ENCODE measurements at regions not wholly inside any gene's neighbourhood (a gene's known extent, or its start where the extent isn't known, plus 50 kb on each side); places are given as distances from the start of the nearest gene placed in this dataset.

- Histone ChIP-seq H3K4me3 (ENCODE audit: control insufficient read depth in 1 of 2, extremely low read depth in 1 of 2, low read length in 1 of 2) (no peak overlapping the region), H3K4me1 (ENCODE audit: control insufficient read depth in 1 of 2, extremely low read depth in 1 of 2, insufficient read depth in 2 of 2, low read length in 2 of 2) (no peaks in the 10 kb centered on the region), H3K36me3 (ENCODE audit: control insufficient read depth in 2 of 2, extremely low read depth in 1 of 2, insufficient read depth in 1 of 2, low read length in 1 of 2) (no peaks in the 10 kb centered on the region), H3K9me3 (no peaks in the 10 kb centered on the region), H3K27me3 (replicated peaks in 1 of 2; ENCODE audit: control insufficient read depth in 2 of 2, extremely low read depth in 1 of 2, insufficient read depth in 2 of 2, low read length in 1 of 2) (no peaks in the 10 kb centered on the region), H3K27ac (ENCODE audit: low read length) (no peak overlapping the region)
- no peaks in the 10 kb centered on the region for H3K36me3 Mint-ChIP-seq
- POLR2A ChIA-PET, result no interaction called here
- no peaks in the 10 kb centered on the region for H3K27me3 Mint-ChIP-seq
- ATAC-seq (replicated peaks in 1 of 4) (no peak), DNase-seq (no peak)
- no peaks in the 10 kb centered on the region for H3K9me3 Mint-ChIP-seq
- no peak overlapping the region for H3K4me3 Mint-ChIP-seq
- WGBS (ENCODE audit: insufficient coverage), result 86% methylated on average over 13 of the region's 28 CpGs
- CTCF ChIA-PET, result no interaction called here
- H3K27ac Mint-ChIP-seq, result no peak overlapping the region
- no peaks in the 10 kb centered on the region for H3K4me1 Mint-ChIP-seq
Observed at GRCh38 chr22:48679656-48680555, 1147.8 kb downstream of the BRD1 start.

GRCh38 chr22:48678171-48679135 lies 1149.2 kb downstream of the BRD1 start:
- ATAC-seq (replicated peaks in 1 of 4), result no peak
- H3K4me1 Mint-ChIP-seq, result no peaks in the 10 kb centered on the region
- 77% methylated on average over 29 of the region's 38 CpGs for WGBS (ENCODE audit: insufficient coverage)
- Histone ChIP-seq H3K27ac (ENCODE audit: low read length) (no peak overlapping the region), H3K36me3 (ENCODE audit: control insufficient read depth in 2 of 2, extremely low read depth in 1 of 2, insufficient read depth in 1 of 2, low read length in 1 of 2) (no peaks in the 10 kb centered on the region), H3K27me3 (replicated peaks in 1 of 2; ENCODE audit: control insufficient read depth in 2 of 2, extremely low read depth in 1 of 2, insufficient read depth in 2 of 2, low read length in 1 of 2) (no peaks in the 10 kb centered on the region), H3K4me3 (ENCODE audit: control insufficient read depth in 1 of 2, extremely low read depth in 1 of 2, low read length in 1 of 2) (no peak overlapping the region), H3K9me3 (no peaks in the 10 kb centered on the region), H3K4me1 (ENCODE audit: control insufficient read depth in 1 of 2, extremely low read depth in 1 of 2, insufficient read depth in 2 of 2, low read length in 2 of 2) (no peaks in the 10 kb centered on the region)
- ChIA-PET CTCF (no interaction called here), POLR2A (no interaction called here)
- H3K9me3 Mint-ChIP-seq, result peaks cover 0 to under 1% (median 0%) of the 10 kb centered on the region in 3 donors
- H3K36me3 Mint-ChIP-seq, result no peaks in the 10 kb centered on the region
- H3K27me3 Mint-ChIP-seq, result no peaks in the 10 kb centered on the region
- no peak overlapping the region for H3K27ac Mint-ChIP-seq
- DNase-seq, result no peak
- no peak overlapping the region for H3K4me3 Mint-ChIP-seq

GRCh38 chr22:48677621-48678020 lies 1150.1 kb downstream of the BRD1 start:
- H3K27me3 Mint-ChIP-seq, result no peaks in the 10 kb centered on the region
- Histone ChIP-seq H3K4me3 (ENCODE audit: control insufficient read depth in 1 of 2, extremely low read depth in 1 of 2, low read length in 1 of 2) (no peak overlapping the region), H3K27ac (ENCODE audit: low read length) (no peak overlapping the region), H3K9me3 (no peaks in the 10 kb centered on the region), H3K36me3 (ENCODE audit: control insufficient read depth in 2 of 2, extremely low read depth in 1 of 2, insufficient read depth in 1 of 2, low read length in 1 of 2) (no peaks in the 10 kb centered on the region), H3K4me1 (ENCODE audit: control insufficient read depth in 1 of 2, extremely low read depth in 1 of 2, insufficient read depth in 2 of 2, low read length in 2 of 2) (no peaks in the 10 kb centered on the region), H3K27me3 (replicated peaks in 1 of 2; ENCODE audit: control insufficient read depth in 2 of 2, extremely low read depth in 1 of 2, insufficient read depth in 2 of 2, low read length in 1 of 2) (no peaks in the 10 kb centered on the region)
- no peaks in the 10 kb centered on the region for H3K4me1 Mint-ChIP-seq
- ATAC-seq (replicated peaks in 1 of 4), result no peak
- POLR2A ChIA-PET, result no interaction called here
- H3K27ac Mint-ChIP-seq, result no peak overlapping the region
- no peaks in the 10 kb centered on the region for H3K36me3 Mint-ChIP-seq
- peaks cover under 1 to 8% (median 8%) of the 10 kb centered on the region in 3 donors for H3K9me3 Mint-ChIP-seq
- no peak overlapping the region for H3K4me3 Mint-ChIP-seq
- CTCF ChIA-PET, result no interaction called here
- no peak for DNase-seq
- 56% methylated on average over 1 of the region's 7 CpGs for WGBS (ENCODE audit: insufficient coverage)

- no peaks in the 10 kb centered on the region for H3K4me1 Mint-ChIP-seq
- H3K36me3 Mint-ChIP-seq, result no peaks in the 10 kb centered on the region
- Histone ChIP-seq H3K4me1 (ENCODE audit: control insufficient read depth in 1 of 2, extremely low read depth in 1 of 2, insufficient read depth in 2 of 2, low read length in 2 of 2) (no peaks in the 10 kb centered on the region), H3K36me3 (ENCODE audit: control insufficient read depth in 2 of 2, extremely low read depth in 1 of 2, insufficient read depth in 1 of 2, low read length in 1 of 2) (no peaks in the 10 kb centered on the region), H3K27ac (ENCODE audit: low read length) (no peak overlapping the region), H3K9me3 (no peaks in the 10 kb centered on the region), H3K4me3 (ENCODE audit: control insufficient read depth in 1 of 2, extremely low read depth in 1 of 2, low read length in 1 of 2) (no peak overlapping the region), H3K27me3 (replicated peaks in 1 of 2; ENCODE audit: control insufficient read depth in 2 of 2, extremely low read depth in 1 of 2, insufficient read depth in 2 of 2, low read length in 1 of 2) (no peaks in the 10 kb centered on the region)
- WGBS (ENCODE audit: insufficient coverage), result 79% methylated on average over 17 of the region's 17 CpGs
- ChIA-PET POLR2A (no interaction called here), CTCF (no interaction called here)
- no peak for DNase-seq
- H3K9me3 Mint-ChIP-seq, result peaks cover 3 to 13% (median 12%) of the 10 kb centered on the region in 3 donors
- H3K27me3 Mint-ChIP-seq, result no peaks in the 10 kb centered on the region
- no peak overlapping the region for H3K27ac Mint-ChIP-seq
- no peak overlapping the region for H3K4me3 Mint-ChIP-seq
- no peak for ATAC-seq (replicated peaks in 1 of 4)
Observed at GRCh38 chr22:48677168-48677520, 1150.5 kb downstream of the BRD1 start.

- no peak overlapping the region for H3K27ac ChIP-seq (ENCODE audit: low read length)
- no peaks in the 10 kb centered on the region for H3K36me3 ChIP-seq (ENCODE audit: control insufficient read depth in 2 of 2, extremely low read depth in 1 of 2, insufficient read depth in 1 of 2, low read length in 1 of 2)
- H3K4me1 ChIP-seq (ENCODE audit: control insufficient read depth in 1 of 2, extremely low read depth in 1 of 2, insufficient read depth in 2 of 2, low read length in 2 of 2), result no peaks in the 10 kb centered on the region
- Mint-ChIP-seq H3K9me3 (peaks cover 3 to 16% (median 15%) of the 10 kb centered on the region in 3 donors), H3K27me3 (no peaks in the 10 kb centered on the region), H3K36me3 (no peaks in the 10 kb centered on the region), H3K4me1 (no peaks in the 10 kb centered on the region), H3K27ac (no peak overlapping the region), H3K4me3 (no peak overlapping the region)
- ChIA-PET CTCF (no interaction called here), POLR2A (no interaction called here)
- DNase-seq (no peak), ATAC-seq (replicated peaks in 1 of 4) (no peak)
- H3K4me3 ChIP-seq (ENCODE audit: control insufficient read depth in 1 of 2, extremely low read depth in 1 of 2, low read length in 1 of 2), result no peak overlapping the region
- 83% methylated on average over 13 of the region's 15 CpGs for WGBS (ENCODE audit: insufficient coverage)
- H3K27me3 ChIP-seq (replicated peaks in 1 of 2; ENCODE audit: control insufficient read depth in 2 of 2, extremely low read depth in 1 of 2, insufficient read depth in 2 of 2, low read length in 1 of 2), result no peaks in the 10 kb centered on the region
- H3K9me3 ChIP-seq, result no peaks in the 10 kb centered on the region
Observed at GRCh38 chr22:48676266-48677167, 1151.2 kb downstream of the BRD1 start.

- WGBS (ENCODE audit: insufficient coverage), result 89% methylated on average over 4 of the region's 4 CpGs
- no peak overlapping the region for H3K27ac Mint-ChIP-seq
- Histone ChIP-seq H3K36me3 (ENCODE audit: control insufficient read depth in 2 of 2, extremely low read depth in 1 of 2, insufficient read depth in 1 of 2, low read length in 1 of 2) (no peaks in the 10 kb centered on the region), H3K27me3 (replicated peaks in 1 of 2; ENCODE audit: control insufficient read depth in 2 of 2, extremely low read depth in 1 of 2, insufficient read depth in 2 of 2, low read length in 1 of 2) (no peaks in the 10 kb centered on the region), H3K9me3 (no peaks in the 10 kb centered on the region), H3K27ac (ENCODE audit: low read length) (no peak overlapping the region), H3K4me1 (ENCODE audit: control insufficient read depth in 1 of 2, extremely low read depth in 1 of 2, insufficient read depth in 2 of 2, low read length in 2 of 2) (no peaks in the 10 kb centered on the region), H3K4me3 (ENCODE audit: control insufficient read depth in 1 of 2, extremely low read depth in 1 of 2, low read length in 1 of 2) (no peak overlapping the region)
- H3K36me3 Mint-ChIP-seq, result no peaks in the 10 kb centered on the region
- ChIA-PET CTCF (no interaction called here), POLR2A (no interaction called here)
- no peak overlapping the region for H3K4me3 Mint-ChIP-seq
- no peaks in the 10 kb centered on the region for H3K4me1 Mint-ChIP-seq
- ATAC-seq (replicated peaks in 1 of 4) (no peak), DNase-seq (no peak)
- no peaks in the 10 kb centered on the region for H3K27me3 Mint-ChIP-seq
- peaks cover 3 to 16% (median 15%) of the 10 kb centered on the region in 3 donors for H3K9me3 Mint-ChIP-seq
Observed at GRCh38 chr22:48675830-48676145, 1151.9 kb downstream of the BRD1 start.

All from T-cell (primary cell).